Ascending aorta (tissue), 2 donors: ENCODE measurements at regions not wholly inside any gene's neighbourhood (a gene's known extent, or its start where the extent isn't known, plus 50 kb on each side); places are given as distances from the start of the nearest gene placed in this dataset.
"Not testable (repeated sequence)": the region's sequence is repeated elsewhere in the genome, so short reads cannot be mapped to it uniquely, and the experiment has no call there.

Experiments used
- DNase-seq, 2 donors: peaks; one replicate each; pipeline ENCODE4 v3.0.0-alpha.2; 2019; ENCODE audit warnings: low spot score in 2 of 2
- H3K27ac ChIP-seq, 2 donors: fragments of 200-600 bp; sonication (generic); one replicate each; pipeline ENCODE4 v1.5.1; 2016 to 2017; ENCODE audit warnings: mild to moderate bottlenecking in 1 of 2
- H3K27me3 ChIP-seq: fragments of 200-600 bp; sonication (generic); one replicate; pipeline ENCODE4 v1.5.1; 2017
- H3K36me3 ChIP-seq, 2 donors: fragments of 200-600 bp; sonication (generic); one replicate each; pipeline ENCODE4 v1.5.1; 2016
- H3K4me1 ChIP-seq, 2 donors: fragments of 200-600 bp; sonication (generic); one replicate each; pipeline ENCODE4 v1.5.1; 2016 to 2017; ENCODE audit warnings: mild to moderate bottlenecking in 1 of 2
- H3K4me3 ChIP-seq, 2 donors: fragments of 200-600 bp; sonication (generic); one replicate each; pipeline ENCODE4 v1.5.1; 2016 to 2017; ENCODE audit warnings: mild to moderate bottlenecking in 1 of 2
- H3K9me3 ChIP-seq, 2 donors: fragments of 200-600 bp; sonication (generic); one replicate each; pipeline ENCODE4 v1.5.1; 2016
- CTCF ChIP-seq, 3 experiments: fragments of 200-600 bp in 2 of 3; fragments of 450-650 bp in 1 of 3; sonication (generic) in 2 of 3; IDR thresholded peaks; one replicate each; pipeline ENCODE4 v1.5.1; 2016 to 2019; ENCODE audit warnings: antibody characterized with exemption in 3 of 3, mild to moderate bottlenecking in 1 of 3, moderate library complexity in 1 of 3
- intact Hi-C: fragments of 100-400 bp; cut with DNase I; formaldehyde crosslinking; loops from one replicate; pipeline ENCODE4 v1.15.1; 2023

- DNase-seq, result no peak
- Histone ChIP-seq H3K4me3 (no peak overlapping the region), H3K4me1 (no peaks in the 10 kb centered on the region), H3K36me3 (no peaks in the 10 kb centered on the region), H3K9me3 (peaks cover 0 to 5% of the 10 kb centered on the region in 2 donors), H3K27me3 (no peaks in the 10 kb centered on the region), H3K27ac (no peak overlapping the region)
- TF ChIP-seq CTCF (IDR thresholded peaks at IDR 0.05), result no peak
- intact Hi-C loops, result no loop called here
Observed at GRCh38 chr6:16898640-16899396, 137.6 kb upstream of the ATXN1 start.

DNA sequence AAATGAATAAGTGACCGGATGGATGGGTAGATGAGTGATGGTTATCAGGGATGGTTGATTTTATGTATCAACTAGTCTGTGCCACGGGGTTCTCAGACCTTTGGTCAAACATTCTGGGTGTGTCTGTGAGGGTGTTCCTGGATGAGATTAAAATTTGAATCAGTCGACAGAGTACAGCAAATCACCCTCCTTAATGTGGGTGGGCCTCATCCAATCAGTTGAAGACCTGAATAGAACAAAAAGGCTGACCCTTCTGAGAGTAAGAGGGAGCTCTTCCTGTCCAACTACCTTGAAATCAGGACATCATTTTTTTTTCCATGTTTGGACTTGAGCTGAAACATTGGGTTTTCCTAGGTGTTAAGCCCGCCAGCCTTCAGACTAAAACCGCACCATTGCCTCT is 136.4 kb upstream of the ATXN1 start:
- H3K27ac ChIP-seq, result no peak overlapping the region
- intact Hi-C loops, result no loop called here
- peaks cover 0 to 13% of the 10 kb centered on the region in 2 donors for H3K9me3 ChIP-seq
- no peak for TF ChIP-seq CTCF (IDR thresholded peaks at IDR 0.05)
- no peaks in the 10 kb centered on the region for H3K27me3 ChIP-seq
- no peaks in the 10 kb centered on the region for H3K4me1 ChIP-seq
- no peak overlapping the region for H3K4me3 ChIP-seq
- no peaks in the 10 kb centered on the region for H3K36me3 ChIP-seq
- no peak for DNase-seq

GRCh38 chr6:16894301-16894700 is 133.0 kb upstream of the ATXN1 start:
- Histone ChIP-seq H3K4me3 (no peak overlapping the region), H3K4me1 (no peaks in the 10 kb centered on the region), H3K9me3 (peaks cover 0 to 13% of the 10 kb centered on the region in 2 donors), H3K27ac (no peak overlapping the region), H3K27me3 (no peaks in the 10 kb centered on the region), H3K36me3 (no peaks in the 10 kb centered on the region)
- no peak for DNase-seq
- intact Hi-C loops, result no loop called here
- no peak for TF ChIP-seq CTCF (IDR thresholded peaks at IDR 0.05)

GRCh38 chr6:16891110-16891509 is 129.8 kb upstream of the ATXN1 start:
- intact Hi-C loops, H3K36me3 ChIP-seq, H3K4me1 ChIP-seq, H3K27me3 ChIP-seq, H3K27ac ChIP-seq, DNase-seq, H3K4me3 ChIP-seq: not testable (repeated sequence)
- peaks cover 0 to 13% of the 10 kb centered on the region in 2 donors for H3K9me3 ChIP-seq

DNA sequence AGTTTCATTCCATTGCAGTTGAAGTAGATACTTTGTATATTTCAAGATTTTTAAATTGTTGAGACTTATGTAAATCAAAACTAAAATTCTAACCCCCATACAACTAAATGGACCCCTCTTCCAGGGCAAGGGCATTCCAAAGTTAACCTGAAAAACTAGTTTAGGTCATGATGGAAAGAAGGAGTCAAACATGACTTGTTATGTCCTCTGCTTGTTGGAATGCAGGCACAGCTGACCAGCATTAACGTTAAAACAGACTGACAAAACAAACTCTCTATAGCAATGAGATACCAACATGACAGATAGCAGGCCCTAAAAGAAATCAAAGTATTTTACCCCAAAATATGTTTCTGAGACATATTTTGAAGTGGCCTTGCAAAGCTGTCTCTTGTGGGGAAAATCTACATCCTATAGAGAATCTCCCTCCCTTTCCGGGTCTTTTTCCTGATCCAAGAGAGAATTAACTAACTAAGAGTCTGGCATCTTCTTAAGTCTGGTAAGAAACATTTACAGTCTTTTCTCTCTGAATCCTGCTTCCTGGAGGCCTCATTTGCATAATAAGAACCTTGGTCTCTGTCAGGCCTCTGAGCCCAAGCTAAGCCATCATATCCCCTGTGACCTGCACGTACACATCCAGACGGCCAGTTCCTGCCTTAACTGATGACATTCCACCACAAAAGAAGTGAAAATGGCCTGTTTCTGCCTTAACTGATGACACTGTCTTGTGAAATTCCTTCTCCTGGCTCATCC is 124.3 kb upstream of the ATXN1 start:
- H3K27me3 ChIP-seq, result no peaks in the 10 kb centered on the region
- no peak overlapping the region for H3K27ac ChIP-seq
- no peak for TF ChIP-seq CTCF (IDR thresholded peaks at IDR 0.05)
- no peak overlapping the region for H3K4me3 ChIP-seq
- no peaks in the 10 kb centered on the region for H3K4me1 ChIP-seq
- no peaks in the 10 kb centered on the region for H3K36me3 ChIP-seq
- DNase-seq, result no peak
- intact Hi-C loops, result no loop called here
- no peaks in the 10 kb centered on the region for H3K9me3 ChIP-seq

GRCh38 chr6:16884526-16884925 is 123.3 kb upstream of the ATXN1 start:
- intact Hi-C loops, result no loop called here
- H3K9me3 ChIP-seq, result no peaks in the 10 kb centered on the region
- no peak overlapping the region for H3K27ac ChIP-seq
- TF ChIP-seq CTCF (IDR thresholded peaks at IDR 0.05), result no peak
- no peak overlapping the region for H3K4me3 ChIP-seq
- H3K27me3 ChIP-seq, result no peaks in the 10 kb centered on the region
- no peaks in the 10 kb centered on the region for H3K4me1 ChIP-seq
- no peak for DNase-seq
- H3K36me3 ChIP-seq, result no peaks in the 10 kb centered on the region
